ENCODE measurements at regions not wholly inside any gene's neighbourhood (a gene's known extent, or its start where the extent isn't known, plus 50 kb on each side); places are given as distances from the start of the nearest gene placed in this dataset.
"Not testable (repeated sequence)": the region's sequence is repeated elsewhere in the genome, so short reads cannot be mapped to it uniquely, and the experiment has no call there.

DNA sequence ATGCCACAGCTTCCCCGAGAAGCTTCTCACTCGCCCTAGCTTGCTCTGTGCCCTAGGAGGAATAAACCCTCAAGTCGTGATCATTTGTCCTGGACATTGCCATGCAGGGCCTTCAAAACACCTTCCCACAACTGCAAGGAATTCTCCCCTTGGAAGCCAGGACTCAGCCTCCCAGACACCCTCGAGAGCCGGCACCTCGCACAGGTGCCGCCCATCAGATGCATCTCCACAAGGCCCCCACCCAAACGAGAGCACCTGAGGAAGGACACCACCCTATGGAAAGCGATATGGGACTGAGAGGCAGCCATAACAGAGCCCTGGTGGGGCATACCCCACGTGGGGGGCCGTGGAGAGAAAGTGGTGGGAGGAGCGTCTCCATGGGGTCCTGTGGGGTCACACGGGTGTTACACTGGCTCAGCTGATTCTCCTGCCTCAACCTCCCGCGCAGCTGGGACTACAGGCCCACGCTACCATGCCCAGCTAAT lies 77.6 kb upstream of the FOXK1 start:
- H3K27ac Mint-ChIP-seq (ENCODE audit: unreplicated experiment) = no peak overlapping the region
- TF ChIP-seq, protein P1, sequence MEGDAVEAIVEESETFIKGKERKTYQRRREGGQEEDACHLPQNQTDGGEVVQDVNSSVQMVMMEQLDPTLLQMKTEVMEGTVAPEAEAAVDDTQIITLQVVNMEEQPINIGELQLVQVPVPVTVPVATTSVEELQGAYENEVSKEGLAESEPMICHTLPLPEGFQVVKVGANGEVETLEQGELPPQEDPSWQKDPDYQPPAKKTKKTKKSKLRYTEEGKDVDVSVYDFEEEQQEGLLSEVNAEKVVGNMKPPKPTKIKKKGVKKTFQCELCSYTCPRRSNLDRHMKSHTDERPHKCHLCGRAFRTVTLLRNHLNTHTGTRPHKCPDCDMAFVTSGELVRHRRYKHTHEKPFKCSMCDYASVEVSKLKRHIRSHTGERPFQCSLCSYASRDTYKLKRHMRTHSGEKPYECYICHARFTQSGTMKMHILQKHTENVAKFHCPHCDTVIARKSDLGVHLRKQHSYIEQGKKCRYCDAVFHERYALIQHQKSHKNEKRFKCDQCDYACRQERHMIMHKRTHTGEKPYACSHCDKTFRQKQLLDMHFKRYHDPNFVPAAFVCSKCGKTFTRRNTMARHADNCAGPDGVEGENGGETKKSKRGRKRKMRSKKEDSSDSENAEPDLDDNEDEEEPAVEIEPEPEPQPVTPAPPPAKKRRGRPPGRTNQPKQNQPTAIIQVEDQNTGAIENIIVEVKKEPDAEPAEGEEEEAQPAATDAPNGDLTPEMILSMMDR (IDR thresholded peaks at IDR 0.05; ENCODE audit: unreplicated experiment) = no peak
- no peaks in the 10 kb centered on the region for H3K9me3 Mint-ChIP-seq (ENCODE audit: low read depth, unreplicated experiment)
- no peaks in the 10 kb centered on the region for H3K36me3 Mint-ChIP-seq (ENCODE audit: insufficient read depth, unreplicated experiment)
- no TSS peak for BruUV-seq (replicated peaks)
- CTCF ChIA-PET = no interaction called here
- H3K4me3 Mint-ChIP-seq (ENCODE audit: low read depth, unreplicated experiment) = no peak overlapping the region
- intact Hi-C loops (cut with micrococcal nuclease; ENCODE audit: unreplicated experiment) = loop anchor here (10.0 kb wide), 1 partner anchor 50 kb away; no protein-coding TSS in a partner anchor
- H3K4me1 Mint-ChIP-seq (ENCODE audit: low read depth, unreplicated experiment) = no peaks in the 10 kb centered on the region
- no peak for DNase-seq
- H3K27me3 Mint-ChIP-seq (ENCODE audit: unreplicated experiment) = peaks cover 24% of the 10 kb centered on the region

DNA sequence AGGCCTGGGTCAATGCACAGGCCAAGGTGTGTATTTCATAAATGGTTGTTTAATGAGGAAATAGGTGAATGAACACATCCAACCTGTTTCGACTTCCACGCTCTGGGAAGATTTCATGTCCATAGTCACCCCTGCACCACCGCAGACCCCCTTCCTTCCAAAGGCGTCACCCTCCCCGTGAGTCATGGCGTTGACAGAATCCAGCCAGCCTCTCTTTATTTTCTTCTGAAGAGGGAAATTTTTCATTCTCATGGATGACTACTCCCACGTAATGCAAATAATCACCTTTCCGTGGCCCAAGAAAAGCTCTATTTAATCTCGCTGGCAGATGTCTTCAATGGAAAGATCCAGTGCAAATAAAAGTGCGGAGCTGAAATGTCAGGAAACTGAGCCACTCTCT lies 75.3 kb upstream of the FOXK1 start:
- TF ChIP-seq, protein P1 (IDR thresholded peaks at IDR 0.05; ENCODE audit: unreplicated experiment) = no peak
- Mint-ChIP-seq H3K4me3 (ENCODE audit: low read depth, unreplicated experiment) (no peak overlapping the region), H3K36me3 (ENCODE audit: insufficient read depth, unreplicated experiment) (no peaks in the 10 kb centered on the region), H3K27ac (ENCODE audit: unreplicated experiment) (no peak overlapping the region), H3K27me3 (ENCODE audit: unreplicated experiment) (peaks cover 24% of the 10 kb centered on the region), H3K9me3 (ENCODE audit: low read depth, unreplicated experiment) (no peaks in the 10 kb centered on the region), H3K4me1 (ENCODE audit: low read depth, unreplicated experiment) (peaks cover 8% of the 10 kb centered on the region)
- no peak for DNase-seq
- intact Hi-C loops (cut with micrococcal nuclease; ENCODE audit: unreplicated experiment) = loop anchor here (10.0 kb wide), 1 partner anchor 52 kb away; no protein-coding TSS in a partner anchor
- CTCF ChIA-PET = interaction anchor here (1.1 kb wide), 1 partner anchor 53 kb away, joined by 3 read pairs; no protein-coding TSS in a partner anchor
- no TSS peak for BruUV-seq (replicated peaks)

DNA sequence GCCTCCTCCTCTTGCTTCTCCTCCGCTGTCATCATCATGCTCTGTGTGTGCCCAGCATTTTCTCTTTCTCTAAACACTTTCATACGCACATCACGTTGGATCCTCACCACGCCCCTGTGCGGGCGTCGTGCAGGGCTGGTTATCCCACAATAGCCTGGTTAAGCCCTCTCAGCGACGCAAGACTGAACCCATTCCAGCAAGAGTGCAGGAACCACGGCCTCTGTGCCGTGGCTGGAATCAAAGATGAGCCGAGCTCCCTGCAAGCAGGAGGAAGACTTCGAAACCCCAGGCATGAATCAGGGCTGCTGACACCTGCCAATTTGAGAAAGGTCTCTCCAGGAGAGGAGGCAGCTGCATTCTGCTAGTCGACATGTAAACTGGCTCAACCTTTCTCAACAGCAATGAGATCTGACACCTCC lies 74.8 kb upstream of the FOXK1 start:
- peaks cover 24% of the 10 kb centered on the region for H3K27me3 Mint-ChIP-seq (ENCODE audit: unreplicated experiment)
- CTCF ChIA-PET = no interaction called here
- no peaks in the 10 kb centered on the region for H3K9me3 Mint-ChIP-seq (ENCODE audit: low read depth, unreplicated experiment)
- no peak overlapping the region for H3K27ac Mint-ChIP-seq (ENCODE audit: unreplicated experiment)
- peaks cover 8% of the 10 kb centered on the region for H3K4me1 Mint-ChIP-seq (ENCODE audit: low read depth, unreplicated experiment)
- H3K4me3 Mint-ChIP-seq (ENCODE audit: low read depth, unreplicated experiment) = no peak overlapping the region
- no peaks in the 10 kb centered on the region for H3K36me3 Mint-ChIP-seq (ENCODE audit: insufficient read depth, unreplicated experiment)
- TF ChIP-seq, protein P1 (IDR thresholded peaks at IDR 0.05; ENCODE audit: unreplicated experiment) = no peak
- intact Hi-C loops (cut with micrococcal nuclease; ENCODE audit: unreplicated experiment) = loop anchor here (10.0 kb wide), 1 partner anchor 53 kb away; no protein-coding TSS in a partner anchor
- BruUV-seq (replicated peaks) = no TSS peak
- DNase-seq = no peak

DNA sequence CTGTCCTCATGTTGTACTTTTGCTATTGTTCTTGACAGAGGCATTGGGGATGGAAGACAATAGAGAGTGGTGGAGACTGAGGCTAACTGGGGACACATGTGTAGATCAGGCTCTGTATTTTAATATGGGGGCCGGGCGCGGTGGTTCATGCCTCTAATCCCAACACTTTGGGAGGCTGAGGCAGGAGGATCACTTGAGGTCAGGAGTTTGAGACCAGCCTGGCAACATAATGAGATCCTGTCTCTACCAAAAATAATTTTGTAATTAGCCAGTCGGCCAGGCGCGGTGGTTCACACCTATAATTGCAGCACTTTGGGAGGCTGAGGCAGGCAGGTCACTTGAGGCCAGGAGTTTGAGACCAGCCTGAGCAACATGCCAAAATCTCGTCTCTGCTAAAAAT lies 72.5 kb upstream of the FOXK1 start:
- not testable (repeated sequence) for DNase-seq; H3K36me3 Mint-ChIP-seq (ENCODE audit: insufficient read depth, unreplicated experiment); BruUV-seq (replicated peaks); H3K9me3 Mint-ChIP-seq (ENCODE audit: low read depth, unreplicated experiment); H3K4me3 Mint-ChIP-seq (ENCODE audit: low read depth, unreplicated experiment); H3K27ac Mint-ChIP-seq (ENCODE audit: unreplicated experiment)
- CTCF ChIA-PET = interaction anchor here (0.7 to 1.0 kb wide), 2 partner anchors 12 to 837 kb away, joined by 3 read pairs; no protein-coding TSS in a partner anchor
- Mint-ChIP-seq H3K27me3 (ENCODE audit: unreplicated experiment) (peaks cover 24% of the 10 kb centered on the region), H3K4me1 (ENCODE audit: low read depth, unreplicated experiment) (peaks cover 22% of the 10 kb centered on the region)
- intact Hi-C loops (cut with micrococcal nuclease; ENCODE audit: unreplicated experiment) = loop anchor here (10.0 kb wide), 1 partner anchor 55 kb away; no protein-coding TSS in a partner anchor
